Trophoblast cell (in vitro differentiated cells and primary cell): ENCODE measurements at regions not wholly inside any gene's neighbourhood (a gene's known extent, or its start where the extent isn't known, plus 50 kb on each side); places are given as distances from the start of the nearest gene placed in this dataset.

Experiments used
- DNase-seq, 2 donors: peaks; one replicate each; pipeline ENCODE4 v3.0.0-alpha.2; 2016
- H2AFZ ChIP-seq: 2 replicates; pipeline ENCODE4 v1.6.1; 2013; ENCODE audit warnings: low read length, moderate library complexity, mild to moderate bottlenecking; ENCODE audit not compliant: insufficient read depth, poor library complexity
- H2AK5ac ChIP-seq: 2 replicates; pipeline ENCODE4 v1.6.1; 2013; ENCODE audit warnings: mild to moderate bottlenecking, low read length
- H2BK120ac ChIP-seq: 2 replicates; pipeline ENCODE4 v1.6.1; 2013; ENCODE audit warnings: low read length, mild to moderate bottlenecking, moderate library complexity; ENCODE audit not compliant: insufficient read depth, poor library complexity
- H2BK12ac ChIP-seq: 2 replicates; pipeline ENCODE4 v1.6.1; 2013; ENCODE audit warnings: mild to moderate bottlenecking, low read length, moderate library complexity
- H2BK5ac ChIP-seq: 2 replicates; pipeline ENCODE4 v1.6.1; 2013; ENCODE audit warnings: low read length, low read depth, moderate library complexity, mild to moderate bottlenecking; ENCODE audit not compliant: poor library complexity
- H3K14ac ChIP-seq: 2 replicates; pipeline ENCODE4 v1.6.1; 2013; ENCODE audit warnings: mild to moderate bottlenecking, low read length
- H3K18ac ChIP-seq: 2 replicates; pipeline ENCODE4 v1.6.1; 2013; ENCODE audit warnings: mild to moderate bottlenecking, low read length
- H3K23ac ChIP-seq: 2 replicates; pipeline ENCODE4 v1.6.1; 2013; ENCODE audit warnings: low read length
- H3K27ac ChIP-seq: 2 replicates; pipeline ENCODE4 v1.5.1; 2013; ENCODE audit warnings: low read depth, mild to moderate bottlenecking, inconsistent platforms, low read length, moderate library complexity
- H3K27me3 ChIP-seq: 2 replicates; pipeline ENCODE4 v1.6.1; 2013; ENCODE audit warnings: inconsistent platforms, mild to moderate bottlenecking, low read length, moderate library complexity; ENCODE audit not compliant: insufficient read depth
- H3K36me3 ChIP-seq, 2 experiments: 1 replicate in 1 of 2; 2 replicates in 1 of 2; pipeline ENCODE4 v1.6.1; 2013; ENCODE audit warnings: low read length in 2 of 2, mild to moderate bottlenecking in 2 of 2, moderate library complexity in 1 of 2; ENCODE audit not compliant: insufficient read depth in 2 of 2, control insufficient read depth in 1 of 2
- H3K4ac ChIP-seq: 2 replicates; pipeline ENCODE4 v1.6.1; 2013; ENCODE audit warnings: low read depth, mild to moderate bottlenecking, low read length, moderate library complexity
- H3K4me1 ChIP-seq, 2 experiments: 1 replicate in 1 of 2; 2 replicates in 1 of 2; pipeline ENCODE4 v1.6.1; 2013; ENCODE audit warnings: low read length in 2 of 2, mild to moderate bottlenecking in 2 of 2, moderate library complexity in 1 of 2; ENCODE audit not compliant: insufficient read depth in 2 of 2, control insufficient read depth in 1 of 2
- H3K4me2 ChIP-seq: 2 replicates; pipeline ENCODE4 v1.6.1; 2013; ENCODE audit warnings: inconsistent platforms, mild to moderate bottlenecking, low read length, moderate library complexity
- H3K4me3 ChIP-seq: 2 replicates; pipeline ENCODE4 v1.5.1; 2013; ENCODE audit warnings: mild to moderate bottlenecking, low read depth, low read length, inconsistent platforms
- H3K79me1 ChIP-seq: one replicate; pipeline ENCODE4 v1.6.1; 2013; ENCODE audit warnings: low read length
- H3K79me2 ChIP-seq: 2 replicates; pipeline ENCODE4 v1.6.1; 2013; ENCODE audit warnings: low read length, mild to moderate bottlenecking; ENCODE audit not compliant: control insufficient read depth, insufficient read depth, poor library complexity
- H3K9ac ChIP-seq: 2 replicates; pipeline ENCODE4 v1.6.1; 2013; ENCODE audit warnings: mild to moderate bottlenecking, low read length
- H3K9me3 ChIP-seq: 2 replicates; pipeline ENCODE4 v1.6.1; 2013; ENCODE audit warnings: low read depth, mild to moderate bottlenecking, control low read depth, inconsistent platforms, low read length; ENCODE audit not compliant: insufficient read depth
- H4K12ac ChIP-seq: 2 replicates; pipeline ENCODE4 v1.6.1; 2013; ENCODE audit warnings: low read depth, mild to moderate bottlenecking, low read length, moderate library complexity
- H4K8ac ChIP-seq: 2 replicates; pipeline ENCODE4 v1.6.1; 2013; ENCODE audit warnings: low read depth, mild to moderate bottlenecking, low read length, moderate library complexity
- H4K91ac ChIP-seq: one replicate; pipeline ENCODE4 v1.6.1; 2013; ENCODE audit warnings: low read depth, mild to moderate bottlenecking, low read length, moderate library complexity
- WGBS: extraction: QIAGEN DNeasy Blood & Tissue Kit; methylation state at CpG from one replicate; pipeline ENCODE4 v1.1.7; 2013; ENCODE audit warnings: missing lambda C conversion rate; ENCODE audit not compliant: insufficient read length, insufficient coverage; ENCODE audit errors: extremely low coverage; 5-methylcytosine and 5-hydroxymethylcytosine counted together

- H2BK120ac ChIP-seq, result no peak overlapping the region
- H3K4me2 ChIP-seq, result no peak overlapping the region
- H2BK5ac ChIP-seq, result no peak overlapping the region
- no peak overlapping the region for H2BK12ac ChIP-seq
- H3K4ac ChIP-seq, result no peak overlapping the region
- H4K8ac ChIP-seq, result no peak overlapping the region
- H3K4me3 ChIP-seq, result no peak overlapping the region
- no peak overlapping the region for H3K14ac ChIP-seq
- no peak overlapping the region for H3K23ac ChIP-seq
- DNase-seq, result no peak
- no CpG with 5 or more reads among the region's 12 CpGs for WGBS
- H4K12ac ChIP-seq, result no peak overlapping the region
- no peak overlapping the region for H2AFZ ChIP-seq
- peaks cover 5% of the 10 kb centered on the region for H3K9me3 ChIP-seq
- H3K9ac ChIP-seq, result no peak overlapping the region
- H3K79me1 ChIP-seq, result no peaks in the 10 kb centered on the region
- H3K27ac ChIP-seq, result no peak overlapping the region
- no peak overlapping the region for H2AK5ac ChIP-seq
- no peaks in the 10 kb centered on the region for H3K36me3 ChIP-seq
- H4K91ac ChIP-seq, result no peak overlapping the region
- no peaks in the 10 kb centered on the region for H3K27me3 ChIP-seq
- H3K4me1 ChIP-seq, result peaks cover 0 to 3% of the 10 kb centered on the region in 2 experiments
- no peak overlapping the region for H3K18ac ChIP-seq
- H3K79me2 ChIP-seq, result no peaks in the 10 kb centered on the region
Measured at GRCh38 chr14:101215927-101216326, 312.4 kb upstream of the RTL1 start.

- peaks cover 4% of the 10 kb centered on the region for H3K9me3 ChIP-seq
- WGBS, result no CpG with 5 or more reads among the region's 9 CpGs
- no peaks in the 10 kb centered on the region for H3K36me3 ChIP-seq
- H2BK12ac ChIP-seq, result no peak overlapping the region
- no peak overlapping the region for H3K27ac ChIP-seq
- H3K79me1 ChIP-seq, result no peaks in the 10 kb centered on the region
- peaks cover 0 to 3% of the 10 kb centered on the region in 2 experiments for H3K4me1 ChIP-seq
- no peaks in the 10 kb centered on the region for H3K79me2 ChIP-seq
- no peaks in the 10 kb centered on the region for H3K27me3 ChIP-seq
- no peak overlapping the region for H2AK5ac ChIP-seq
- no peak overlapping the region for H3K18ac ChIP-seq
- H3K23ac ChIP-seq, result no peak overlapping the region
- H3K14ac ChIP-seq, result no peak overlapping the region
- no peak overlapping the region for H2BK5ac ChIP-seq
- DNase-seq, result no peak
- H2AFZ ChIP-seq, result no peak overlapping the region
- no peak overlapping the region for H3K4ac ChIP-seq
- no peak overlapping the region for H4K8ac ChIP-seq
- H2BK120ac ChIP-seq, result no peak overlapping the region
- H4K12ac ChIP-seq, result no peak overlapping the region
- H3K9ac ChIP-seq, result no peak overlapping the region
- no peak overlapping the region for H3K4me2 ChIP-seq
- H4K91ac ChIP-seq, result no peak overlapping the region
- no peak overlapping the region for H3K4me3 ChIP-seq
Measured at GRCh38 chr14:101216366-101217079, 313.0 kb upstream of the RTL1 start.

GRCh38 chr14:101217080-101217463, 313.6 kb upstream of the RTL1 start:
- no peaks in the 10 kb centered on the region for H3K36me3 ChIP-seq
- no CpG with 5 or more reads among the region's 6 CpGs for WGBS
- H2BK5ac ChIP-seq, result no peak overlapping the region
- no peak overlapping the region for H3K14ac ChIP-seq
- H2BK120ac ChIP-seq, result no peak overlapping the region
- no peak overlapping the region for H3K9ac ChIP-seq
- no peak overlapping the region for H3K4me2 ChIP-seq
- H3K9me3 ChIP-seq, result peaks cover 4% of the 10 kb centered on the region
- H3K4me3 ChIP-seq, result no peak overlapping the region
- H4K8ac ChIP-seq, result no peak overlapping the region
- H3K4ac ChIP-seq, result no peak overlapping the region
- no peak overlapping the region for H2AK5ac ChIP-seq
- no peak for DNase-seq
- H2BK12ac ChIP-seq, result no peak overlapping the region
- H3K27me3 ChIP-seq, result no peaks in the 10 kb centered on the region
- no peak overlapping the region for H4K91ac ChIP-seq
- H3K4me1 ChIP-seq, result peaks cover 0 to 3% of the 10 kb centered on the region in 2 experiments
- H4K12ac ChIP-seq, result no peak overlapping the region
- H3K18ac ChIP-seq, result no peak overlapping the region
- no peak overlapping the region for H3K23ac ChIP-seq
- no peaks in the 10 kb centered on the region for H3K79me1 ChIP-seq
- no peak overlapping the region for H2AFZ ChIP-seq
- no peak overlapping the region for H3K27ac ChIP-seq
- no peaks in the 10 kb centered on the region for H3K79me2 ChIP-seq

- H4K12ac ChIP-seq, result no peak overlapping the region
- H4K8ac ChIP-seq, result no peak overlapping the region
- no peak for DNase-seq
- no peaks in the 10 kb centered on the region for H3K27me3 ChIP-seq
- no peak overlapping the region for H4K91ac ChIP-seq
- no peak overlapping the region for H2BK5ac ChIP-seq
- H3K27ac ChIP-seq, result no peak overlapping the region
- no peak overlapping the region for H3K14ac ChIP-seq
- H2BK120ac ChIP-seq, result no peak overlapping the region
- H3K23ac ChIP-seq, result no peak overlapping the region
- no peak overlapping the region for H3K4ac ChIP-seq
- no peak overlapping the region for H3K18ac ChIP-seq
- H3K79me2 ChIP-seq, result no peaks in the 10 kb centered on the region
- H2BK12ac ChIP-seq, result no peak overlapping the region
- H3K4me3 ChIP-seq, result no peak overlapping the region
- no peaks in the 10 kb centered on the region for H3K36me3 ChIP-seq
- H3K9me3 ChIP-seq, result peaks cover 4% of the 10 kb centered on the region
- H3K4me2 ChIP-seq, result no peak overlapping the region
- H3K79me1 ChIP-seq, result no peaks in the 10 kb centered on the region
- H3K9ac ChIP-seq, result no peak overlapping the region
- H2AK5ac ChIP-seq, result no peak overlapping the region
- no CpG with 5 or more reads among the region's 14 CpGs for WGBS
- H2AFZ ChIP-seq, result no peak overlapping the region
- peaks cover 0 to 3% of the 10 kb centered on the region in 2 experiments for H3K4me1 ChIP-seq
Measured at GRCh38 chr14:101217616-101218371, 314.3 kb upstream of the RTL1 start.
